Stimulated activated CD4-positive, alpha-beta T cell treated with anti-CD3 and anti-CD28 coated beads, Interleukin-1b, Interleukin-23, amount 100 ng/mL, for 24 hours (primary cell): ENCODE measurements at regions not wholly inside any gene's neighbourhood (a gene's known extent, or its start where the extent isn't known, plus 50 kb on each side); places are given as distances from the start of the nearest gene placed in this dataset.

ENCODE experiments used
- DNase-seq, 4 experiments: peaks; one replicate each; pipeline ENCODE4 v3.0.0-alpha.2; 2020; ENCODE audit warnings: low read depth in 4 of 4, low spot score in 1 of 4

DNA sequence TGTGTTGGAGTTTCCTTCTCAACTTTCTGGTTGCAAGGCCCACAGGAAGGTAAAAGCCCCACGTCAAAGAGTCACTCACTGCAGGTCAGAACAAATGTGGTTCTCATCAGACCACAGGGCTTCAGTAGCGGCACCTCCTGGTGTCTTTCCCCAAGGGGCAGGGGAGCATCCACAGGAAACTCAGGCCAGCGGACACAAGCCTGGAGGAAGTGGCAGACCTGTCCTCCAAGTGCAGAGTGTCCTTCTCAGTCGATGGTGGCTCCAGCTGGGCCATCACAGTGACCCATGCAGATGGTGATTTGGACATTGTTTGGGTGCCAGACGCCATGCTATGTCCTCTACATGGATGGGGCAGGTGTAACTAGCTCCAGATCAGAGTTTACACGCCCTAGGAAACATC, 84.9 kb downstream of the ACKR3 start:
- no peak for DNase-seq

DNA sequence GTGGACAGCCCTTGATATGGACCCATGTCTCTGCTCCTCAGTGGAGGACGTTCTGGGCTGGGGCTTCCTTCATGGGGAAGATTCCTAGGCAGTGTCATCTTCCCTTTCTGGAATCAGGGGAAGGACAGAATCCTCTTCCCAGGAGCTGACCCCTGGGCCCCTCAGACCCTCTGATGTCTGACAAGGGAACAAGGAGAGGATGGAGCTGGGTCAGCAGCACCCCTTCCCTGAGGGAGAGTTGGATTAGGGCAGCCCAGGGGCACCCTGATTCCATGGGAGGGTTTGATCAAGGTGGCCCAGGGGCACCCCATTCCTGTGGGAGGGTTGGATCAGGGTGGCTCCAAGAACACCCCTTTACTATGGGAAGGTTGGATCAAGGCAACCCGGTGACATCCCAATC, 86.5 kb downstream of the ACKR3 start:
- no peak for DNase-seq

DNA sequence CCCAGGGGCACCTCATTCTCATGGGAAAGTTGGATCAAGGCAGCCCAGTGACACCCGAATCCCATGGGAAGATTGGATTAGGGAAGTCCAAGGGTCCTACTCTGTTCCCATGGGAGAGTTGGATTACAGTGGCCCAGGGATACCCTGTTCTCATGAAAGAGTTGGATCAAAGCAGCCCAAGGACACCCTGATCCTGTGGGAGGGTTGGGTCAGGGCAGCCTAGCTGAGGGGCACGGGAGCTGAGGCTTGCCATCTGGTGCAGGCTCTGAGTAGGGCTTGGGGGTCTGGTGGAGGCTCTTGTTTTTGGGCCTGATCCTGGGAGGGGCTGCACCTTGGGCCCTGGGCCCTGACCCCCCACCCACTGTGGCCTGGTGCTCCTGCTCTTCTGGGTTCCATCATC, 87.1 kb downstream of the ACKR3 start:
- no peak for DNase-seq

DNA sequence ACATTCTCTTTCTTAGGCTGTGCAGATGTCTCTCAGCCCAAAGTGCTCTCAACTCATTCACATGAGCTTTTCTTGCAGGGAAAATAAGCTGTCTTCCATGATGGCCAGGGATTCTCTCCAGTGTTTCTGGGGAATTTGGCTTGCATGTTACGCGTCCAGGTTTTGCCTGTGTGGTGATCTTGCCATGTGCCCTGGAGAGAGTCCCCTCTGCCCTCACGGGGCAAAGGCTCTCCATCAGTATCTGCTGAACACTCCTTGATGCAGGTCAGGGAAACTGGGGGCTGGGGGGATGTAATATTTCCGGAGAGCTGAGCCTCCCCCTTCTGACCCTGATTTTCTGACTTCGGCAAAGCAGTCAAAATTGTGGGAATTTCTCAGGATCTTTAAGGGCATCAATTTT, 87.6 kb downstream of the ACKR3 start:
- DNase-seq: no peak

DNA sequence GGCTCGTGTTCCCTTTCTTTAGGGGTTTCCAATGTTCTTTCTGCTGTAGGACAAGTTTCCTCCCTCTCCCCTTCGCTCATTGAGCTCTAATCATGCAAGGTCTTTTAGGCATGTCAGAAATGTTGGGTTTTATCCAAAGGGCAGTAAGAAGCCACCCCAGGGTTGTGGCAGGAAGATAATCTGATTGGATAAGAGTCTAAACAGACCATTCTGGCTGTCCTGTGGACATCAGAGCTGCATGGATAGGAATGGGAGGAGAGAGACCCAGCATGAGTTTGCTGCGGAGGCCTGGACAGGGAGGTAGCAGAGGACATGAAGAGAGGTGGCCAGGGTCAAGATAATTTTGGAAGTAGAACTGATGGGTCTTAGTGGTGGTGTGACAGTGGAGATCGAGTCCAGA, 88.2 kb downstream of the ACKR3 start:
- DNase-seq: no peak

DNA sequence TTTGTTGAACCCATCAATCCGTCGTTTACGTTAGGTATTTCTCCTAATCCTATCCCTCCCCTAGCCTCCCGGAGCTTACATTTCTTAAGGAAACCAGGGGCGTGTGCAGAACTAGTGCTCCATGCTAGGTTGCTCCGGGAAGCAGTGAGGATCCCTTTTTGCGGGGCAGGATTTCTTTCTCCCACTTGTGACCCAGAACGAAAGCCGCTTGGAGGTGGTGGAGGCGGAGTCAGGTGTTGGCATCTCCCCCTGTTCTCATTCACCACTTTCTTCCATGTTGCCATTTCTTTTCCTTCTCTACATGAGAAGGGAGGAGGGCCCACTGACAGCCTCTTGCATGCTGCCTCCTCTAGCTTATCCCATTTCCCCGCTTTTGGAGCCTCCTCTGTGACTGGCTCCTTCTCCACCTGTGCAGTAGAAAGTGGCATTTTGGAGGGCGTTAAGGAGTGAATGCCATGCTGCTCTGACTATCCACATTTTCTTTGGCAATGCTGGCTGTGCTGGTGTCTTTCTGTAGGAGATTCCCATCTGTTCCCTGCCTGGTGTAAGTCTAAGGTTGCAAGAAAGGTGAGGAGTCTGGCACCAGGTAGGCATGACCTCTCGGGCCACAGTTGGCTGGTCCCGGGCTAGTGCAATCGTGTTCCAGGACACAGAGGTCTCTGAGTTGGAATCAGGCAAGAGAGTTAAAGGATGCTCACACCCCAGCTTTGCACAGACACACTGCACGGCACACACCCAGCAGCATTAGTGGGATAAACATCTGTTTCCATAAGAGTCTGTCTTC, 89.5 kb downstream of the ACKR3 start:
- DNase-seq: no peak

DNA sequence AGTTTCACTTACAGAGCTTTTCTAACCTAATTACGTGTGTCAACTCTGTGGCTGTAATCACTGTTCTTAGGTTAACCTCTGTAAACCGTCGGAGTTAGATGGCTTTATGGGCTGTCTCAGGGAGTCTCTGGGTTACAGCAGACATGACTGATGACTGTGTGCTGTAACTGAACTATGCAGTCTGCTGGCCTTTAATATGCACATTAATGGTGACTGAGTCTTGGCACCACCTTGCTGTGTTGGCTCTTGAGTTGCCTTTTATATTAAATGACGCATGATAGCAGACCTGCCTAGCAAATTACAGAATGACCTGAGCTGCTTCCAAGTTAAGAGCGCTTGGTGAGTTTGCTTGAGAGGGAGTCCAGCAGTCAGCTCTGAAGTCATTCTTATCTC, 90.1 kb downstream of the ACKR3 start:
- DNase-seq: no peak

DNA sequence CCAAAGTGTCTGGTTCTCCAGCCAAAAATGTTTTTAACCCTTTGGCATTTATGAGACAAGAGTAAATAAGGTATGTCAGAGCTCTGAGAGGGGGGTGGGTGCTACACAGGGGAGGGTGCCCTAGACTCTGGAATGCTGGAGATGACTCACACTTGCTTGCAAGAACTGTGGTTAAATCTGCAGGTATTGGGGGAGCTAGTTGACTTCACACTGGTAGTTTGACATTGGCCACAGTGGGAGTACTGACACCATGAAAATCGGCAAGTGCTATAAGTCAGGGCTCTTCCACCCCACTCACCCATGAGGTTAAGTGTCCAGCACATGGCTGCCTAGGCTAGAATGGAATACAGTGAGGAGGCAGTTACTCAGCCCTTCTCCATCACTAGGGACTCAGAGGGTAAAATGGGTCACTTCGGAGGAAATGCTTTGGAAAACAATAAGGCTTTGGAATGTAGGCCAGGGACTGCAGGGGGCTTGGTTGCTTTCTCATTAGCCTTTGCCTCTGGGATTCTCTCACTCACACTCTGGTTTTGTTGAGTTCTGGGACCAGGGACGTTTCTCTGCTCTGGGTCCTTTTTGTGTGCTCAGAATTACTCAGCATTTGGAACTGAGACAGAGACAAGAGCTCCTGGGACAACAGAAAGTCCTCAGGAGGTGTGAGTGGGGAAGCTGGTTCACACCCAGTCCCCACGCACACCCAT, 91.6 kb downstream of the ACKR3 start:
- no peak for DNase-seq

DNA sequence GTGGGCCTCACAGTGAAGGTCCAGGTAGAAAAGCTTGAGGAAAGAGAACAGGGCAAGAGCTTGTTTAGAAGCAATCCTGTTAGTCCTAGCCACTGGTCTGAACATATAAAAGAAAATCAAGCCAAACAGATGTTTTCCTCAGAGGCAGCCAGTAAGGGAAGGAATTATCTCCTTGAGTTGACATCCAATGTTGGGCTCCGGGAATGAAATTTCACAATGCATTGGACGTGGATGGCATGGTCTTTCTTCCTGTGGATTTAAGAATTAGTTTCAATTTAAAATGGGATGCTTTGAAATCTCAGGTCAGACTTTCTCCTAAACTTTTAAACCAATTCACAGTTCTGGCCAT, 92.1 kb downstream of the ACKR3 start:
- DNase-seq: no peak

DNA sequence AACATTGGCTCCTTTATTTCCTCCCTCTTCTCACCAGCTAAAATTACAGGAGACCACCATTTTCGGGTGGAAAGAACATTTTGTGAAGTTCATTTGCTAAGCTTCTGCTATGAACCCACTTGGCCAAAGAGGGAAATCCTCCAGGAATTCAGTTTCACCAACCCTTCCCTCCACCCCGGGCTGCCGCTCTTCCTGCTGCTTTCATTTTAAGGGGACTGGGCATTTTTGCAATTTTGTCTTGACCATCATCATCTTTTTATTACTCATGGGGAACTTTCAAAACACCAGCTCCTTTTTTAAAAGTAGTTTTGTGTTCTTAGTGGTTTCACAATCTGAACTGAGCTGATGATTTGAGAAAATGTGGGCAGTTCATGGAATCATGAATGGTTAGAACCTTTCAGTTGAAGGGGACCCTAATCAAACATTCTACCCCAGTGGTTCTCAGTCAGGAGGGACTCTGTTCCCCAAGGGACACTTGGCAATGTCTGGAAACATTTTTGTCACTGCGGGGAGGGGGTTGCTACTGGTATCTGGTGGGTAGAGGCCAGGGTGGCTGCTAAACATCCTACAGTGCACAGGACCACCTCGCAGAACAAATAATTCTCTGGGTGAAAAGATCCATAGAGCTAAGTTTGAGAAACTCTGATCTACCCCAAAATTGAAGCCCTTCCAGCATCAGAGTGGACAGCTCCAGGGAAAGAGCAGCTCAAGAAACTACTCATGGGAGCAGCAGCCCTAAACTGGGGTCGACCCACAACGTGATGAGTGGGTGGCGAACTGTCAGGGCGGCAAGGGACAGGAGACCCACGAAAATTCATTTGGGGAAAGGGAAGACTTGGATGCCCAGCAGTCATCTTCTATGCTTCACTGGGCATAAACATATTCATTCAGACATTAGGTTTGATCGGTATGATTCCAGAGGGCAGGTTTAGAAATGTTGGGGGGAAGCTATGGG, 92.9 kb downstream of the ACKR3 start:
- DNase-seq: no peak

DNA sequence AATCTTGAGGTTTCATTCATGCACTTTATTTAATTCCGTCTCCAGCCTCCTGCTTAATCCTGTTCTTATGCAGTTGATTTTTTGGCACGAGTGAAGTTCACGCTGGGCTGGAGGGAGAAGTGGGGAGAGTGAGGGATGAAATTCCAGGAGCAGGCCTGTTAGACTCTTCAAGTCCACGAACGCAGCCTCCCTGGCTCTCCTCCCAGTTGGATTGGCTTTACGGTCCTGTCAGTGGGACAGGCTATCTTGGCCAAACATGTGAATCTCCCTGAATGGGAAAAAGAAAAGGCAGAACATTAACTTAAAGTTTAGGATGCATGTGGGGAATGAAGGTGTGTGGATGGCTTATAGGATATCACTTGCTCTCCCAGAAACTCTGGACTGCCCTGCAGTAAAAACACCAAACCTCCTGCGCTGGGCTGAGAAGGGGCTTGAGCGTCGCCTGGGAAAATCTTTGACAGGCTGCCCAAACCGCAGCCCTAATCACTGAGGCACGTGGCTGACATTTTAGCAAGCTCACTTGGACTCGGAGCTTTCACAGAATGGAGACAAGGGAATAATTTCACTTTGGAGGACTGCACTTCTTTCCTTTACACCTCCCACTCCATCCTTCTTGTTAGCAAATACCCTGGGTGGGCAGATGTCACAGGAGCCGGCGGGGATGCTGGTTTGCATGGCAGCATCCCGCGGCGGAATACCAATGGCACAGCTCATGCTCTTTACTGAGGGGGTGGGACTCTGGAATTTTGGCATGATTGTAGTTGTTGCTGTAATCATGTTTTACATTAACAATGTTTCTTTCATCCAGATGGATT, 93.9 kb downstream of the ACKR3 start:
- no peak for DNase-seq

DNA sequence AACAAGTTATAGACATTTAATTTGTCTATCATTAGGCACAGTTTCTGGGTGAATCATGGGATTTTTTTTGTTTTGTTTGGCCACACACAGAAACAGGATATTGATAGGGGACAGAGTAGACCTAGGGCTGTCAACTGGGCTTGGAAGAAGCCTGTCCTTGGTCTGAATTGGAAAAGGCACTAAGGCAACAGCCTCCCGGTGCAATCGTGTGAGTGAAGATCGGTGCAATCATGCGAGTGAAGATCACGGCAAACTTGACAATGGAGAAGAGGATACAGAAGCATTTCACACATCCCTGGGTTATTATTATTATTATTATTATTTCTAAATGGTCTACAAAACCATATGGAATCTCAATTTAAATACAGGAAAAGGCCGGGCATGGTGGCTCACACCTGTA, 94.5 kb downstream of the ACKR3 start:
- no peak for DNase-seq

DNA sequence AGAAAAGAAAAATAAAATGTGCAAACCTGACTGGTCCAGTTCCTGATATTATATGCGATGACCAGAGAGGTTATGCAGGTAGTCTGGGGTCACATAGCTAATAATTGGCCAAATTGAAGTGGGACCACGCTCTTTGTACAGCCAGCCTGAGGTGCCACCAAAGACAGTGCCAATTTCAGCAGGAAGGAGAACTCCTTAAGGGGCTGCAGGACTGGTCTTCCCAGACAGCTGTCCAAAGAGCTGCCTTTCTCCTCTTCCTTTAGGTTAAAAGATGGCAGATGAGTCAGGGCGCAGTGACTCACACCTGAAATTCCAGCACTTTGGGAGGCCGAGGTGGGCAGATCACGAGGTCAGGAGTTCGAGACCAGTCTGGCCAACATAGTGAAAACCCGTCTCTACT, 95.5 kb downstream of the ACKR3 start:
- no peak for DNase-seq

DNA sequence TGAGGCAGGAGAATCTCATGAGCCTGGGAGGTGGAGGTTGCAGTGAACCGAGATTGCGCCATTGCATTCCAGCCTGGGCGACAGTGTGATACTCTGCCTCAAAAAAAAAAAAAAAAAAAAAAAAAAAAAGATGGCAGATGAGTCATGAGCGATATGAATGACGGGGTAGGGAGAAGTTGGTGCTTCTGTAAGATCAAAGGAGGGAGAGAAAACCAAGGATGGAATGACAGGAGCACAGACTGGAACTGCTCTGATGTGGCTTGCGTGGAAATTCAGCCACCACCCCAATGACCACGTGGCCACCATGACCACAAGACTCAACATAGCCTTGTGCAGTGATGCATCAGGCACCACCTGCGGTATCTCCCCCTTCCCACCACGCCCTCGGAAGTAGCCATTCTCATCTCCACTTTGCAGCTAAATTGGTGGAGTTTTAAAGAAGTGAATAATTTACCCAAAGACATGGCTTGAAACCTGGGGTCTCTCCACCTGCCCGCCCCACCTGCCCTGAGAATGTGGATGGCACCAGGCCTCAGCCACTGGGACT, 96.0 kb downstream of the ACKR3 start:
- DNase-seq: no peak

DNA sequence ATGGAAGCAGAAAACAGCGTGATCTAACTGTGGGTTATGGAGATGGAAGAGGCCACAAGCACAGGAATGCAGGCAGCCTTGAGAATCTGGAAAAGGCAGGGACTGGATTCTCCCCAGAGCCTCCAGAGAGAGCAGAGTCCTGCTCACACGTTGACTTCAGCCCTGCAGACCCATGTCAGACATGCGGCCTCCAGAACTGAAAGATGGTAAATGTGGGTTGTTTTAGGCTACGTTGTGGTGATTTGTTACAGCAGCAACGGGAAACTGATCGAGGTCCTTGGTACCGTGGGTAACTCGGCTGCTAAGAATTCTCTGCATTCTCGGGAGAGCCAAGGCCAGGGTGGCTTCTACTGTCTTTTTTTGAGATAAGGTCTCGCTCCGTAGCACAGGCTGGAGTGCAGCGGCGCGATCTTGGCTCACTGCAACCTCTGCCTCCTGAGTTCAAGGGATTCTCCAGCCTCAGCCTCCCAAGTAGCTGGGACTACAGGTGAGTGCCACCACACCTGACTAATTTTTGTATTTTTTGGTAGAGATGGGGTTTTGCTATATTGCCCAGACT, 97.1 kb downstream of the ACKR3 start:
- no peak for DNase-seq

DNA sequence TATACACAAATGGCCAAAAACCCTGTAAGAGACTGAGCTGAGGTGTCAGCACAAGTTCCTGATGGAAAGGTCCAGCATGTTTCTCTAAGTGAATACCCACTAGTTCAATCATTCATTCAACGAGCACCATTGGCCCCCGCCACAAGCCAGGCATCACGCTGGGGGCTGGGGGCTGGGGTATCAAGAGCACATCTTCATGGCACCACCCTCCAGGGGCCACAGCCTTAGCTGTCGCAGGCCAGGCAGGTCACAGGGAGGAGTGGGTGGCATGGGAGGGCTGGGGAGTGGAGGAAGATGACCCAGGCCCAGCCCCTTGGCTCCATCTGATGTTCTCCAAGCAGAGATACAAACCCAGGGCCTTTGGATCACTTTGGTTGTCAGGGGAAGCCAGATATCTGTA, 97.9 kb downstream of the ACKR3 start:
- no peak for DNase-seq

DNA sequence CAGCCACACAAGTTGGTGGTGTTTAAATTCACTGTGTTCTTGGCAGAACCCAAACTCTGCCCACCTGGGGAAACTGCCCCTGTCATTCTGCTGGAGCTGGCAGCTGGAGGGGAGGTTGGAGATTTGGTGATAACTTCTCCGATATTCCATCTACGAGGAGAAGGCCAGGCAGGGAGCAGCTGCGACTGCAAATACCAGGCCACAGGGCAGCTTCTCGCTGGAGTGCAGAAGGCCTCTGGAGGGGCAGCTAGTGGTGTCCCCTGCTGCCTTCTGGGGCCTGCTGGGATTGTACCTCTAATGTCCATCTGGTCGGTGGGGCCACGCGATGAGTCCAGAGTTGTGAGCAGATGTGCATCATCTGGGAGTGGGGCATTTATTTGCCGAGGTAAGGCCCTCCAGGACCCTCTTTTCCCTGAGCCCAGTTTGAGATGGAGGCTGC, 98.9 kb downstream of the ACKR3 start:
- no peak for DNase-seq

DNA sequence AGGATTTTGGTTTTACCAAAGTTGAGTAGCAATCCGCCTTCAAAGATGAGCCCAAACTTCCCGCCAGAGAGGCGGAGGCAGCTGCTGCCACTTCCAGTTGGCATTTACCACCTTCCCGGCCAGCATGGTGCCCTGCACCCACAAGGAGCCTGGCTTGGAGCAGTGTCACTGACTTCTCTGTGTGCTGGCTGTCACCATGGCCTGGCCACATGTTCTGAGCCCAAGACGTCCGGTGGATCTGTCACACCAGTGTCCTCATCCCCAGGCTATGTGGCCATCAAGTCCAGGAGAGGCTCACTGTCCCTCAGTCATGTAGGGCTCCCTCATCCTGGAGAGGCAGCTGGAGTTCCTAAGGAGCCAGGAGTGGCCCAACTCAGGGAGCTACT, 100.6 kb downstream of the ACKR3 start:
- no peak for DNase-seq

DNA sequence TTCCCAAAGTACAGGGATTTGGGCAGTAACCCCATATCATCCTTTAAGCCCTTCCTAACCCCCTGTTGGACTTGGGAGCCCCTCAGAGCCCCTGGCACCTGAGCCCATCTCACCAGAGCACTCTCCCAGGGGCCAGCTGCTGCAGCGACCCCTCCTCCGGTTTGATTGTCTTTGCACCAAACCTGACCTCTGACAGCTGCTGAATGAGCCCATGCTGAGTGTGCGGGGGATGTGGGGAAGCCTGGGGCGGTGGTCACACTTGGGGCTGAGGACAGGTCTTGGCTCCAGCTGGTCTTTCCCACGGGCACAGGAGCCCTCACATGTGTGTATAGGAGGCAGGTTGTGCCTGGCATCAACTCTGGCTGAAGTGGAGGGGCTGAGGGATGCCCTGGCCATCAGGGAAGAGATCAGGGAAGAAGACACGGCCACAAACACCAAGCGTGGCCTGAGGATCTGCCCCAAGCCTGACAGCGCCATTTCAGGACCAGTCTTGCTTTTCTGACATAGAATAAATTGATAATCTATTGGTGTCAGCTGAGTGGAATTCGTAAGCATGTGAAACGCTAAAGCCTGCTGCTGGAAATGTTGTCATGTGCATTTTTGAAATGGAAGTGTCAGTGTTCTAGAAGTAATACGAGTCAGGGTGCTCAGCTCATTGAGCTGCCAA, 102.4 kb downstream of the ACKR3 start:
- no peak for DNase-seq

DNA sequence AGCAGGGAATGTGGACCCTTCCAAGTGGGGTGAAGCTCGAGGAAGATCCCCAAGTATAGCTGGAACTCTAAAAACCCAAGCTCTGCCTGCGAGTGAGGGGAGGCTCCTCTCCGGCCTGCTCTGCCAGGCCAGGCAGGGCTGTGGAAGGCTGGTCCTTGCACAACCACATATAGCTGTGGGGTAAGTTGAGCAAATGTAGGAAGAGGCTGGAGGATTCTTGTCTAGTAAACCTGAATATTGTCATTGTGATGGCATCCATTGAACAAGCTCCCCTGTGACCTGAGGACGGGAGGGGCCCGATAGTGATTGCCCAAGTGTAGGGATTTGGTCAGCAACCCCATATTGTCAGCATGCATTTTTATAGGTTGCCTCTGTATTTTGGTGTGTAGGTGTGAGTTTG, 103.0 kb downstream of the ACKR3 start:
- no peak for DNase-seq
